ENCODE measurements at regions not wholly inside any gene's neighbourhood (a gene's known extent, or its start where the extent isn't known, plus 50 kb on each side); places are given as distances from the start of the nearest gene placed in this dataset.

DNA sequence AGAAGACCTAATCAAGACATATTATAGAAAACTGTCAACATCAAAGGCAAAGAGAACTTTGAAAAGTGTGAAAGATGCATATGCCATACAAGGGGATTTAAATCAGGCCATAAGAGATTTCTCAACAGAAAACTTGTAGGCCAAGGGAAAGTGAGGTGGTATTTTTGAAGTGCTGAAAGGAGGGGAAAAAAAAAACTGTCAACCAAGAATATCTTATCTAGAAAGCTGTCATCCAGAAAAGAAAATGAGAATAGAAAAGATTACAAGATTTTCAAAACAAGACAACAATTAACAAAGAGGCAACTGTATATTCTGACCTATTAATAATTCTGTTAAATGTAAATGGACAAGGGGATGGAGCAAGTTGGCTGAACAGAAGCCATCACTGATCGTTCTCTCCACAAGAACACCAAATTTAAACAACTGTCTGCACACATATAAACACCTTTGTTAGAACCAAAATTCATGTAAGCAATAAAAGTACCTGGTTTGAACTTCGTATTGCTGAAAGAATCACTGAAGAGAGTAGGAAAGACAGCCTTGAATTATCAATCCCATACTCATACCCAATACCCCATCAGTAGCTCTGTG is 880.1 kb upstream of the PCDH9 start:
- DNase-seq (ENCODE audit: low read depth) (no peak), FAIRE-seq (no peak)
- TF ChIP-seq, protein P1, sequence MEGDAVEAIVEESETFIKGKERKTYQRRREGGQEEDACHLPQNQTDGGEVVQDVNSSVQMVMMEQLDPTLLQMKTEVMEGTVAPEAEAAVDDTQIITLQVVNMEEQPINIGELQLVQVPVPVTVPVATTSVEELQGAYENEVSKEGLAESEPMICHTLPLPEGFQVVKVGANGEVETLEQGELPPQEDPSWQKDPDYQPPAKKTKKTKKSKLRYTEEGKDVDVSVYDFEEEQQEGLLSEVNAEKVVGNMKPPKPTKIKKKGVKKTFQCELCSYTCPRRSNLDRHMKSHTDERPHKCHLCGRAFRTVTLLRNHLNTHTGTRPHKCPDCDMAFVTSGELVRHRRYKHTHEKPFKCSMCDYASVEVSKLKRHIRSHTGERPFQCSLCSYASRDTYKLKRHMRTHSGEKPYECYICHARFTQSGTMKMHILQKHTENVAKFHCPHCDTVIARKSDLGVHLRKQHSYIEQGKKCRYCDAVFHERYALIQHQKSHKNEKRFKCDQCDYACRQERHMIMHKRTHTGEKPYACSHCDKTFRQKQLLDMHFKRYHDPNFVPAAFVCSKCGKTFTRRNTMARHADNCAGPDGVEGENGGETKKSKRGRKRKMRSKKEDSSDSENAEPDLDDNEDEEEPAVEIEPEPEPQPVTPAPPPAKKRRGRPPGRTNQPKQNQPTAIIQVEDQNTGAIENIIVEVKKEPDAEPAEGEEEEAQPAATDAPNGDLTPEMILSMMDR (IDR thresholded peaks at IDR 0.05; ENCODE audit: insufficient read depth, low read length, severe bottlenecking): no peak
- no peaks in the 10 kb centered on the region for H3K27me3 ChIP-seq (ENCODE audit: control insufficient read depth, insufficient read depth, low read length)
- no peak overlapping the region for H3K4me3 ChIP-seq (ENCODE audit: low read depth, low read length)
- no peaks in the 10 kb centered on the region for H3K36me3 ChIP-seq (ENCODE audit: control insufficient read depth, insufficient read depth, low read length)

DNA sequence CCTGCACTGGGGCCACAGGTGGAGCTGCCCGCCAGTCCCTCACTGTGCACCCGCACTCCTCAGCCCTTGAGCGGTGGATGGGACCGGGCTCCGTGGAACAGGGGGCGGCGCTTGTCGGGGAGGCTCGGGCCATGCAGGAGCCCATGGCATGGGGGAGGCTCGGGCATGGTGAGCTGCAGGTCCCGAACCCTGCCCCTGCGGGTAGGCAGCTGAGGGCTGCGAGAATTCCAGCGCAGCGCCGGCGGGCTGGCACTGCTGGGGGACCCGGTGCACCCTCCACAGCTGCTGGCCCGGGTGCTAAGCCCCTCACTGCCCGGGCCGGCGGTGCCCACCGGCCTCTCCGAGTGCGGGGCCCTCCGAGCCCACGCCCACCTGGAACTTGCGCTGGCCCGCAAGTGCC is 877.5 kb upstream of the PCDH9 start:
- no peak for FAIRE-seq
- TF ChIP-seq, protein P1 (IDR thresholded peaks at IDR 0.05; ENCODE audit: insufficient read depth, low read length, severe bottlenecking): no peak
- no peaks in the 10 kb centered on the region for H3K27me3 ChIP-seq (ENCODE audit: control insufficient read depth, insufficient read depth, low read length)

DNA sequence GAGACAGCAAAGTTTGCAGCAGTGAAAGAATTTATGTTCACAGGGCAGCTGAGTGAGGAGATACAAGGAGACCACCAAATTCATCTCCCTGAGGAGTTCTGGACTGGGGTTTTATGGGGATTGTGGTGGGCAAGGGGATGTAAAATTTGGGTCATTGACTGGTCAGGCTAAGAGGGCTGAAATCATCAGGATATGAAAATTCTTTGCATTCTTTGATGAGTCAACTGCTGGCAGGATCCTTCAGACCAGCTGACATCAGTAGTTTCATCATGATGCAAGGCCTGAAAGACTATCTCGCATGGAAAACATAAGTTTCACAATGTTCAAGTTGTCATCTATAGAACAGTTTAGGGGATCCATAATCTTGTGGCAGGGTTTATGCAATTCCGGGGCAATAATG is 869.5 kb upstream of the PCDH9 start:
- DNase-seq (ENCODE audit: low read depth): peak; percentile 63
- Histone ChIP-seq H3K36me3 (ENCODE audit: control insufficient read depth, insufficient read depth, low read length) (no peaks in the 10 kb centered on the region), H3K4me3 (ENCODE audit: low read depth, low read length) (no peak overlapping the region), H3K27me3 (ENCODE audit: control insufficient read depth, insufficient read depth, low read length) (no peaks in the 10 kb centered on the region)
- FAIRE-seq: no peak
- TF ChIP-seq, protein P1 (IDR thresholded peaks at IDR 0.05; ENCODE audit: insufficient read depth, low read length, severe bottlenecking): no peak

More for the DNA sequence above, 877.5 kb upstream of the PCDH9 start:
- Histone ChIP-seq H3K4me3 (ENCODE audit: low read depth, low read length) (no peak overlapping the region), H3K36me3 (ENCODE audit: control insufficient read depth, insufficient read depth, low read length) (no peaks in the 10 kb centered on the region)
- DNase-seq (ENCODE audit: low read depth): no peak

DNA sequence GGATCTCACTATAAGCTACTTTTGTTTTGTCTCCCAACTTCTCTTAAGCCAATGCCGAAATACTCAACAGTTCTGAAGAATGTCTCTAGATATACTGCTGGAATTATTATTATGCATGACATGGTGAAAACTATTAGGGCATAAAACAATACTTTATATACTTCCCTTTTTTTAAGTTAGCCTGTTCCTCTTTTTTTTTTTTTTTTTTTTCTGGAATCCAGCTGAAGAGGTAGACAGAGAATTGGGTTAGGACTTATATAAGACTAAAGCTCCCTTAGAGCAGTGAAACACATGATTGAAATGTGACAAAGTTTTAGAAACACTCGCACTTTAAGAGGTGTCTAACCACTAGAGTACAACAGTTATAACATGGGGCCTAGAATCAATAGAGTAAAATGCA is 850.9 kb upstream of the PCDH9 start:
- no peaks in the 10 kb centered on the region for H3K36me3 ChIP-seq (ENCODE audit: control insufficient read depth, insufficient read depth, low read length)
- TF ChIP-seq, protein P1 (IDR thresholded peaks at IDR 0.05; ENCODE audit: insufficient read depth, low read length, severe bottlenecking): no peak
- DNase-seq (ENCODE audit: low read depth) (no peak), FAIRE-seq (no peak)
- H3K27me3 ChIP-seq (ENCODE audit: control insufficient read depth, insufficient read depth, low read length): no peaks in the 10 kb centered on the region
- H3K4me3 ChIP-seq (ENCODE audit: low read depth, low read length): no peak overlapping the region

DNA sequence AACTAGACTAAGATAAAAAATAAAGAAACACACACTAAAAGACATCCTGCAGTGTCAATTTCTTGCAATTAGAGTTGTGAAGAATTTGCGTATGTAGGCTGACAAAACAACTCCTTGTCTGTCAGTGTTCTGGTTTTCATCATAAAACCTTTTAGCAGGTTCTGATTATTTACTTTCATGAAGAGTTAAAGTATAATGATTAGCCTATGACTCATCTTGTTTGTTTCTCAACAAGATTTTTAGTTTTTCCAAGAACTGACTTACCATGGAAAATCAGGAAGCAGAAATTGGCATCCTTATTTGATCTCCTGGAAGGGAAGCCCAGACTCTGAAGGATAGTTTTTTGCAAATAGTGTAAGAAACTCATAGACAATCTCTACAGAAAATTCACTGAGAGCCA is 848.7 kb upstream of the PCDH9 start:
- H3K4me3 ChIP-seq (ENCODE audit: low read depth, low read length): no peak overlapping the region
- TF ChIP-seq, protein P1 (IDR thresholded peaks at IDR 0.05; ENCODE audit: insufficient read depth, low read length, severe bottlenecking): no peak
- DNase-seq (ENCODE audit: low read depth) (peak; percentile 35), FAIRE-seq (no peak)
- H3K27me3 ChIP-seq (ENCODE audit: control insufficient read depth, insufficient read depth, low read length): no peaks in the 10 kb centered on the region
- no peaks in the 10 kb centered on the region for H3K36me3 ChIP-seq (ENCODE audit: control insufficient read depth, insufficient read depth, low read length)

DNA sequence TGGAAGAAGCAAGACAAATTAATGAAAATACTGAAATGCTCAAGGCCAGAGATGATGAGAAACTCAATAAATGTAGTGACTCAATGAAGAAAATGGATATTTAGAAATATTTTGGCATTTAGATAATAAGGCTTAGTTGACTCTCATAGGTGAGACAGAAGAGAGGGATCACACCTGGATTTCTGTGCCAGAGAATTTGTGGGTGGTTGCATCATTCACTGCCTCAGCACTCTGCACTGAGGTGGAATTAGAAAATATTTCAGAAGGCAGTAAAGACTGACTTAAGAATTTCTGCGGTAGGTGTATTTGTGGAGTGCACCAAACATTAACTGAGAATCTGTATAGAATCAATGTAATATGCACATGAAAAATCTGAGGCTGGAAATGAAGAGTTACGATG is 848.3 kb upstream of the PCDH9 start:
- no peaks in the 10 kb centered on the region for H3K27me3 ChIP-seq (ENCODE audit: control insufficient read depth, insufficient read depth, low read length)
- no peak overlapping the region for H3K4me3 ChIP-seq (ENCODE audit: low read depth, low read length)
- H3K36me3 ChIP-seq (ENCODE audit: control insufficient read depth, insufficient read depth, low read length): no peaks in the 10 kb centered on the region
- DNase-seq (ENCODE audit: low read depth) (peak; percentile 41), FAIRE-seq (no peak)
- TF ChIP-seq, protein P1 (IDR thresholded peaks at IDR 0.05; ENCODE audit: insufficient read depth, low read length, severe bottlenecking): no peak
